T-helper 1 cell treated with Interleukin-12 subunit alpha and Interleukin-12 subunit beta and Interleukin-4 antibody, amounts not matched to agents 30 ng/mL and 1 ng/mL, for 36 hours (primary cell): ENCODE measurements at regions not wholly inside any gene's neighbourhood (a gene's known extent, or its start where the extent isn't known, plus 50 kb on each side); places are given as distances from the start of the nearest gene placed in this dataset.

Experiments
- intact Hi-C: fragments of 100-400 bp; cut with micrococcal nuclease; formaldehyde crosslinking; loops from one replicate; pipeline ENCODE4 v1.15.1; 2024

- intact Hi-C loops = no loop called here
Observed at GRCh38 chr7:46819819-46820218, 762.1 kb downstream of the TNS3 start.

GRCh38 chr7:46814516-46815250, 767.2 kb downstream of the TNS3 start:
- intact Hi-C loops = no loop called here

- intact Hi-C loops = no loop called here
Observed at GRCh38 chr7:46812101-46812675, 769.7 kb downstream of the TNS3 start.

- intact Hi-C loops = no loop called here
Observed at GRCh38 chr7:46811529-46811928, 770.4 kb downstream of the TNS3 start.

- intact Hi-C loops = no loop called here
Observed at GRCh38 chr7:46810986-46811385, 770.9 kb downstream of the TNS3 start.

- intact Hi-C loops = no loop called here
Observed at GRCh38 chr7:46809886-46810285, 772.0 kb downstream of the TNS3 start.

GRCh38 chr7:46806856-46807255, 775.1 kb downstream of the TNS3 start:
- intact Hi-C loops = no loop called here

- intact Hi-C loops = no loop called here
Observed at GRCh38 chr7:46802479-46802878, 779.4 kb downstream of the TNS3 start.

- intact Hi-C loops = no loop called here
Observed at GRCh38 chr7:46791188-46791587, 790.7 kb downstream of the TNS3 start.

GRCh38 chr7:46786995-46787394, 794.9 kb downstream of the TNS3 start:
- intact Hi-C loops = no loop called here

- intact Hi-C loops = no loop called here
Observed at GRCh38 chr7:46786221-46786954, 795.5 kb downstream of the TNS3 start.

- intact Hi-C loops = no loop called here
Observed at GRCh38 chr7:46784732-46785131, 797.2 kb downstream of the TNS3 start.

GRCh38 chr7:46781901-46782439, 799.9 kb downstream of the TNS3 start:
- intact Hi-C loops = no loop called here

- intact Hi-C loops = no loop called here
Observed at GRCh38 chr7:46776790-46777189, 805.1 kb downstream of the TNS3 start.

GRCh38 chr7:46775776-46776175, 806.1 kb downstream of the TNS3 start:
- intact Hi-C loops = no loop called here

GRCh38 chr7:46775020-46775419, 806.9 kb downstream of the TNS3 start:
- intact Hi-C loops = no loop called here

GRCh38 chr7:46774515-46774914, 807.4 kb downstream of the TNS3 start:
- intact Hi-C loops = no loop called here

- intact Hi-C loops = no loop called here
Observed at GRCh38 chr7:46772776-46773175, 809.1 kb downstream of the TNS3 start.

GRCh38 chr7:46767071-46767470, 814.8 kb downstream of the TNS3 start:
- intact Hi-C loops = no loop called here

- intact Hi-C loops = no loop called here
Observed at GRCh38 chr7:46764100-46764936, 817.6 kb downstream of the TNS3 start.

GRCh38 chr7:46763344-46763743, 818.6 kb downstream of the TNS3 start:
- intact Hi-C loops = no loop called here
